Right atrium auricular region (tissue), 2 donors: ENCODE measurements at regions not wholly inside any gene's neighbourhood (a gene's known extent, or its start where the extent isn't known, plus 50 kb on each side); places are given as distances from the start of the nearest gene placed in this dataset.

ENCODE experiments used
- DNase-seq: peaks from one replicate; pipeline ENCODE4 v3.0.0-alpha.2; 2019; ENCODE audit warnings: low spot score
- H3K27ac ChIP-seq, 2 donors: fragments of 200-600 bp; sonication (generic); 1 replicate in 1 of 2; 2 replicates in 1 of 2; pipeline ENCODE4 v1.5.1; 2016 to 2019
- H3K27me3 ChIP-seq, 2 donors: fragments of 200-600 bp; sonication (generic); one replicate each; pipeline versions ENCODE4 v1.5.1 to v1.6.0; 2017 to 2019
- H3K36me3 ChIP-seq: fragments of 200-600 bp; sonication (generic); one replicate; pipeline ENCODE4 v1.5.1; 2016
- H3K4me1 ChIP-seq, 2 donors: fragments of 200-600 bp; sonication (generic); one replicate each; pipeline versions ENCODE4 v1.5.1 to v1.6.0; 2017 to 2019
- H3K4me3 ChIP-seq, 2 donors: fragments of 200-600 bp; sonication (generic); 1 replicate in 1 of 2; 2 replicates in 1 of 2; pipeline ENCODE4 v1.5.1; 2017 to 2019; ENCODE audit warnings: mild to moderate bottlenecking in 1 of 2, moderate library complexity in 1 of 2
- H3K9me3 ChIP-seq, 2 donors: fragments of 200-600 bp; sonication (generic); one replicate each; pipeline ENCODE4 v1.5.1; 2019
- CTCF ChIP-seq, 2 donors: fragments of 200-600 bp; sonication (generic); IDR thresholded peaks; one replicate each; pipeline ENCODE4 v1.5.1; 2019; ENCODE audit warnings: antibody characterized with exemption in 2 of 2

GRCh38 chr3:191543018-191543417, 82.1 kb downstream of the PYDC2 start:
- Histone ChIP-seq H3K9me3 (peaks cover 0 to 10% of the 10 kb centered on the region in 2 donors), H3K27ac (no peak overlapping the region), H3K4me3 (no peak overlapping the region), H3K4me1 (no peaks in the 10 kb centered on the region), H3K36me3 (no peaks in the 10 kb centered on the region), H3K27me3 (no peaks in the 10 kb centered on the region)
- no peak for TF ChIP-seq CTCF (IDR thresholded peaks at IDR 0.05)
- DNase-seq, result no peak

- TF ChIP-seq CTCF (IDR thresholded peaks at IDR 0.05), result no peak
- Histone ChIP-seq H3K4me3 (no peak overlapping the region), H3K4me1 (no peaks in the 10 kb centered on the region), H3K36me3 (no peaks in the 10 kb centered on the region), H3K27me3 (no peaks in the 10 kb centered on the region), H3K9me3 (peaks cover 0 to 10% of the 10 kb centered on the region in 2 donors), H3K27ac (no peak overlapping the region)
- DNase-seq, result no peak
Measured at GRCh38 chr3:191543897-191544296, 82.9 kb downstream of the PYDC2 start.

DNA sequence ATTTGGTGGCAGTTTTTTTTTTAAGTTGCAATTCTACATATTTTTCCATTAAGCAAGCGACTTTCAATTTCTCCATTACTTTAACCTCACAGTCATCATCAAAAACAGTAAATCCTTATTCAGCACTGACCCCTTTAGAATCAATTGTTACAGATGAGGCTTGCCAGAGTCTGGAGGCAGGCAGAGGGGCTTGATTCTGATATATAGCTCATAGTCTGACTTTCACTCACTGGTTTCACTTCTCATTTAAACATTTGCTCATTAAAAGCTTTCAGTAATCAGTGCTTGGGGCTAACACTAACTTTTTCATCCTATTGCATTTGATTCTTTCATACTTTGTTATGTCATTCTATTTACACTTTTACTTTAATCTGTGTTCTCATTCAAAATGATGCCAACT, 88.4 kb downstream of the PYDC2 start:
- DNase-seq, result no peak
- Histone ChIP-seq H3K4me1 (no peaks in the 10 kb centered on the region), H3K27ac (no peak overlapping the region), H3K9me3 (no peaks in the 10 kb centered on the region), H3K27me3 (no peaks in the 10 kb centered on the region), H3K36me3 (no peaks in the 10 kb centered on the region), H3K4me3 (no peak overlapping the region)
- no peak for TF ChIP-seq CTCF (IDR thresholded peaks at IDR 0.05)

GRCh38 chr3:191555037-191555436, 94.1 kb downstream of the PYDC2 start:
- H3K4me3 ChIP-seq, result no peak overlapping the region
- no peaks in the 10 kb centered on the region for H3K4me1 ChIP-seq
- H3K27me3 ChIP-seq, result no peaks in the 10 kb centered on the region
- no peaks in the 10 kb centered on the region for H3K9me3 ChIP-seq
- no peak for DNase-seq
- no peak overlapping the region for H3K27ac ChIP-seq
- TF ChIP-seq CTCF (IDR thresholded peaks at IDR 0.05), result no peak
- H3K36me3 ChIP-seq, result no peaks in the 10 kb centered on the region

- Histone ChIP-seq H3K9me3 (no peaks in the 10 kb centered on the region), H3K4me3 (no peak overlapping the region), H3K4me1 (no peaks in the 10 kb centered on the region), H3K27me3 (no peaks in the 10 kb centered on the region), H3K36me3 (no peaks in the 10 kb centered on the region), H3K27ac (no peak overlapping the region)
- no peak for DNase-seq
- no peak for TF ChIP-seq CTCF (IDR thresholded peaks at IDR 0.05)
Measured at GRCh38 chr3:191557322-191557721, 96.4 kb downstream of the PYDC2 start.

DNA sequence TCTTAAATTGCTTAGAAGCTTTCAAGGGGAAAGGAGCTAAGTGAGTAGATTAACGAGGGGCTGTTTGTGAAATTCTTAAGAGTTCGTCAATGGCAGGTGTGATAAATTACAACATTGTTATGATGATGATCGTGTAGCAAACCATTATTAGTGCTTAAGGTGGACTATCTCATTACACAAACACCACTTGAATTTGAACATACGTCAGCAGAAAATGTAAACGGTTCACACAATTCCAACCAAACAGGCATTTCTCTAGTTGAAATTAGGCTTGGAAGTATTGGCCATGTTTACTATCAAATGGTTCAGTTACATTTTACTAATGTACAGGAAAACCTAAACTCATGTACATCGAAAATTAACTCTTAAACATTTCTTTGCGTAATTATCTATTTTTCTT, 102.8 kb downstream of the PYDC2 start:
- no peaks in the 10 kb centered on the region for H3K36me3 ChIP-seq
- no peak overlapping the region for H3K27ac ChIP-seq
- H3K4me3 ChIP-seq, result no peak overlapping the region
- TF ChIP-seq CTCF (IDR thresholded peaks at IDR 0.05), result no peak
- no peak for DNase-seq
- H3K27me3 ChIP-seq, result no peaks in the 10 kb centered on the region
- H3K4me1 ChIP-seq, result no peaks in the 10 kb centered on the region
- H3K9me3 ChIP-seq, result no peaks in the 10 kb centered on the region
